SK-N-SH (cell line): ENCODE measurements at regions not wholly inside any gene's neighbourhood (a gene's known extent, or its start where the extent isn't known, plus 50 kb on each side); places are given as distances from the start of the nearest gene placed in this dataset.

Source experiments
- CTCF ChIP-seq: fragments of 200-600 bp; sonication (generic); IDR thresholded peaks from 2 replicates; pipeline ENCODE4 v1.6.1; 2017; ENCODE audit warnings: antibody characterized with exemption, mild to moderate bottlenecking, moderate library complexity
- ELF1 ChIP-seq: IDR thresholded peaks from 2 replicates; pipeline ENCODE4 v1.4.0; 2012
- JUND ChIP-seq: IDR thresholded peaks from 2 replicates; pipeline ENCODE4 v1.4.0; 2012
- MEF2A ChIP-seq: IDR thresholded peaks from 2 replicates; pipeline ENCODE4 v1.4.0; 2012; ENCODE audit warnings: low read depth, borderline replicate concordance
- PBX3 ChIP-seq: IDR thresholded peaks from 2 replicates; pipeline ENCODE4; 2012
- POLR2AphosphoS5 ChIP-seq: IDR thresholded peaks from 2 replicates; pipeline ENCODE4 v1.6.1; 2012; ENCODE audit warnings: low read depth, low read length
- RAD21 ChIP-seq: IDR thresholded peaks from 2 replicates; pipeline ENCODE4 v1.6.1; 2012; ENCODE audit warnings: mild to moderate bottlenecking, low read length
- RCOR1 ChIP-seq: fragments of 150-350 bp; IDR thresholded peaks from 2 replicates; pipeline ENCODE4 v1.6.1; 2017; ENCODE audit warnings: antibody characterized with exemption, low read length
- REST ChIP-seq: IDR thresholded peaks from 2 replicates; pipeline ENCODE4 v1.6.1; 2012; ENCODE audit warnings: mild to moderate bottlenecking, low read depth, low read length, moderate library complexity
- SMC3 ChIP-seq: IDR thresholded peaks from 2 replicates; pipeline ENCODE4 v1.6.1; 2012; ENCODE audit warnings: low read depth, low read length, improper control_type of control experiment
- TAF1 ChIP-seq: IDR thresholded peaks from 2 replicates; pipeline ENCODE4 v1.6.1; 2012; ENCODE audit warnings: low read depth, mild to moderate bottlenecking, low read length, moderate library complexity, borderline replicate concordance
- TCF12 ChIP-seq: IDR thresholded peaks from 2 replicates; pipeline ENCODE4 v1.4.0; 2012
- USF1 ChIP-seq: IDR thresholded peaks from 2 replicates; pipeline ENCODE4 v1.4.0; 2012; ENCODE audit warnings: low read depth, borderline replicate concordance

- TF ChIP-seq USF1 = no peak
- no peak for TF ChIP-seq ELF1
- no peak for TF ChIP-seq CTCF
- no peak for TF ChIP-seq RAD21
- TF ChIP-seq REST = no peak
- TF ChIP-seq JUND = no peak
- TF ChIP-seq POLR2AphosphoS5 = no peak
- no peak for TF ChIP-seq TAF1
- no peak for TF ChIP-seq PBX3
- no peak for TF ChIP-seq TCF12
- TF ChIP-seq RCOR1 = no peak
- no peak for TF ChIP-seq SMC3
- TF ChIP-seq MEF2A = no peak
These were observed 84.1 kb upstream of the SLC44A3 start for GRCh38 chr1:94736073-94736472.
